GM12878 (cell line): ENCODE measurements at regions not wholly inside any gene's neighbourhood (a gene's known extent, or its start where the extent isn't known, plus 50 kb on each side); places are given as distances from the start of the nearest gene placed in this dataset.

Source experiments
- ATAC-seq: fragments of 200-7000 bp; cut with Tn5 transposase; 3 replicates; pipeline ENCODE4 v1.9.1; 2020; ENCODE audit warnings: mild to moderate bottlenecking, moderate library complexity
- BruUV-seq: library from RNA; stranded (reverse); fragments of 400-500 nt; replicated peaks from 2 replicates; lab custom pipeline; 2021; lab: Mats Ljungman, UMichigan
- CTCF ChIA-PET: fragments of 300-600 bp; sonication (Branson Sonifier 250); formaldehyde crosslinking; extraction: SDS; loops from one replicate; lab custom pipeline; 2021; ENCODE audit warnings: inconsistent platforms; lab: Yijun Ruan, JAX
- POLR2A ChIA-PET: fragments of 350-600 bp; formaldehyde crosslinking; extraction: SDS; loops from one replicate; lab custom pipeline; 2021; ENCODE audit warnings: inconsistent platforms; lab: Charles Lee
- RAD21 ChIA-PET: fragments of 300-600 bp; sonication (Branson Sonifier 250); formaldehyde crosslinking; loops from one replicate; lab custom pipeline; 2023; ENCODE audit warnings: antibody characterized with exemption; ENCODE audit not compliant: unreplicated experiment; lab: Charles Lee
- SMC1A ChIA-PET: fragments of 300-600 bp; sonication (Branson Sonifier 250); formaldehyde crosslinking; loops from one replicate; lab custom pipeline; 2023; ENCODE audit not compliant: unreplicated experiment, uncharacterized antibody; lab: Charles Lee
- DNase-seq: peaks from one replicate; pipeline ENCODE4 v3.0.0-alpha.2; 2011; ENCODE audit warnings: low read depth, low spot score
- FAIRE-seq: peaks from 3 replicates; lab custom pipeline; 2011; peaks lifted over from hg19 to GRCh38; lab: Jason Lieb, UNC
- H2AFZ ChIP-seq: 2 replicates; pipeline ENCODE4 v1.6.0; 2011; ENCODE audit warnings: low read depth, low read length, control low read depth; ENCODE audit not compliant: control insufficient read depth
- H3K27ac ChIP-seq: 2 replicates; pipeline ENCODE4 v1.5.1; 2011; ENCODE audit warnings: control low read depth; ENCODE audit not compliant: control insufficient read depth, insufficient read depth
- H3K27me3 ChIP-seq, 2 experiments: replicated peaks in 1 of 2; 2 replicates each; pipeline versions ENCODE4 v1.6.0 to v1.6.1; 2011; ENCODE audit warnings: low read length in 1 of 2; ENCODE audit not compliant: control insufficient read depth in 2 of 2, insufficient read depth in 2 of 2
- H3K36me3 ChIP-seq, 2 experiments: 2 replicates each; pipeline ENCODE4 v1.5.1; 2011; ENCODE audit warnings: low read length in 1 of 2; ENCODE audit not compliant: control insufficient read depth in 2 of 2, insufficient read depth in 2 of 2
- H3K4me1 ChIP-seq: 2 replicates; pipeline ENCODE4 v1.6.1; 2011; ENCODE audit warnings: mild to moderate bottlenecking, low read length, moderate library complexity, mixed read lengths; ENCODE audit not compliant: control insufficient read depth, insufficient read depth
- H3K4me2 ChIP-seq: 2 replicates; pipeline ENCODE4 v1.6.0; 2011; ENCODE audit warnings: control low read depth; ENCODE audit not compliant: control insufficient read depth, insufficient read depth
- H3K4me3 ChIP-seq: fragments of 200-600 bp; sonication (generic); 2 replicates; pipeline ENCODE4 v1.5.1; 2016
- H3K79me2 ChIP-seq: 2 replicates; pipeline ENCODE4 v1.6.0; 2011; ENCODE audit warnings: low read length; ENCODE audit not compliant: control insufficient read depth, insufficient read depth
- H3K9ac ChIP-seq: 2 replicates; pipeline ENCODE4 v1.8.0; 2011; ENCODE audit warnings: low read length, control low read depth, mixed read lengths; ENCODE audit not compliant: control insufficient read depth, insufficient read depth
- H3K9me3 ChIP-seq: replicated peaks from 3 replicates; pipeline ENCODE4 v1.5.1; 2011; ENCODE audit warnings: mild to moderate bottlenecking, low read length; ENCODE audit not compliant: control insufficient read depth, insufficient read depth
- H4K20me1 ChIP-seq: 2 replicates; pipeline ENCODE4 v1.6.0; 2011; ENCODE audit not compliant: control insufficient read depth, insufficient read depth
- CBX3 ChIP-seq: fragments of 200-600 bp; sonication (generic); IDR thresholded peaks from 2 replicates; pipeline ENCODE4 v1.6.1; 2016; ENCODE audit warnings: low read depth, borderline replicate concordance
- EP300 ChIP-seq, 2 experiments: fragments of 150-350 bp in 1 of 2; IDR thresholded peaks; 2 replicates each; pipeline ENCODE4 v1.6.1; 2011 to 2012; ENCODE audit warnings: low read depth in 2 of 2, low read length in 2 of 2, borderline replicate concordance in 1 of 2, improper control_type of control experiment in 1 of 2, inconsistent platforms in 1 of 2; ENCODE audit not compliant: control insufficient read depth in 1 of 2
- MYB ChIP-seq: fragments of 150-350 bp; IDR thresholded peaks from 2 replicates; pipeline ENCODE4 v1.6.1; 2014; ENCODE audit warnings: mild to moderate bottlenecking, low read depth, low read length, borderline replicate concordance
- NFYB ChIP-seq: IDR thresholded peaks from 2 replicates; pipeline ENCODE4 v1.6.1; 2011; ENCODE audit warnings: low read depth, mild to moderate bottlenecking, low read length, improper control_type of control experiment, moderate library complexity; ENCODE audit not compliant: insufficient read depth
- RAD21 ChIP-seq: IDR thresholded peaks from 2 replicates; pipeline ENCODE4 v1.6.1; 2011; ENCODE audit warnings: mild to moderate bottlenecking, low read depth, low read length, moderate library complexity; ENCODE audit not compliant: insufficient read depth
- RB1 ChIP-seq: fragments of 450-650 bp; formaldehyde crosslinking; IDR thresholded peaks from 2 replicates; pipeline ENCODE4 v1.6.1; 2017; ENCODE audit warnings: mild to moderate bottlenecking, borderline replicate concordance
- ZZZ3 ChIP-seq: IDR thresholded peaks from 2 replicates; pipeline ENCODE4 v1.6.1; 2011; ENCODE audit warnings: low read depth; ENCODE audit not compliant: control insufficient read depth, insufficient read length
- WGBS: methylation state at CpG from one replicate; pipeline ENCODE4 v1.1.6; 2016; ENCODE audit warnings: low lambda C conversion rate; ENCODE audit not compliant: insufficient replicate concordance, insufficient coverage; ENCODE audit errors: missing lambda C conversion rate; 5-methylcytosine and 5-hydroxymethylcytosine counted together
- in situ Hi-C: fragments of 300-500 bp; cut with MboI; formaldehyde crosslinking; loops from 9 replicates; pipeline ENCODE4 v1.14.3; 2018; ENCODE audit warnings: mixed read lengths
- intact Hi-C: fragments of 100-400 bp; cut with micrococcal nuclease; formaldehyde crosslinking; loops from one replicate; pipeline ENCODE4 v1.14.2; 2022; ENCODE audit not compliant: unreplicated experiment
- TF ChIP-seq, protein P1 (sequence below): fragments of 450-650 bp; IDR thresholded peaks from 2 replicates; pipeline ENCODE4 v1.6.1; 2014; ENCODE audit warnings: mild to moderate bottlenecking

GRCh38 chr13:54165581-54166215 lies 1137.1 kb downstream of the OLFM4 start:
- no peaks in the 10 kb centered on the region for H3K9me3 ChIP-seq
- H3K9ac ChIP-seq = no peak overlapping the region
- TF ChIP-seq MYB (no peak), EP300 (IDR thresholded peaks at IDR 0.05; ENCODE audit: borderline replicate concordance in 1 of 2, control insufficient read depth in 1 of 2, low read depth in 2 of 2, low read length in 2 of 2) (no peak), RAD21 (no peak), RB1 (no peak), CBX3 (no peak), ZZZ3 (no peak), NFYB (no peak)
- TF ChIP-seq, protein P1, sequence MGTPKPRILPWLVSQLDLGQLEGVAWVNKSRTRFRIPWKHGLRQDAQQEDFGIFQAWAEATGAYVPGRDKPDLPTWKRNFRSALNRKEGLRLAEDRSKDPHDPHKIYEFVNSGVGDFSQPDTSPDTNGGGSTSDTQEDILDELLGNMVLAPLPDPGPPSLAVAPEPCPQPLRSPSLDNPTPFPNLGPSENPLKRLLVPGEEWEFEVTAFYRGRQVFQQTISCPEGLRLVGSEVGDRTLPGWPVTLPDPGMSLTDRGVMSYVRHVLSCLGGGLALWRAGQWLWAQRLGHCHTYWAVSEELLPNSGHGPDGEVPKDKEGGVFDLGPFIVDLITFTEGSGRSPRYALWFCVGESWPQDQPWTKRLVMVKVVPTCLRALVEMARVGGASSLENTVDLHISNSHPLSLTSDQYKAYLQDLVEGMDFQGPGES = no peak
- ChIA-PET CTCF (interaction anchor here (0.9 kb wide), 1 partner anchor 75 kb away, joined by 3 read pairs; no protein-coding TSS in a partner anchor), SMC1A (no interaction called here), RAD21 (no interaction called here), POLR2A (no interaction called here)
- no peak overlapping the region for H3K27ac ChIP-seq
- intact Hi-C loops = no loop called here
- H3K27me3 ChIP-seq = no peaks in the 10 kb centered on the region
- no peaks in the 10 kb centered on the region for H4K20me1 ChIP-seq
- H3K36me3 ChIP-seq = no peaks in the 10 kb centered on the region
- H3K4me2 ChIP-seq = no peak overlapping the region
- no TSS peak for BruUV-seq
- DNase-seq (no peak), FAIRE-seq (no peak), ATAC-seq (no peak)
- H2AFZ ChIP-seq = no peak overlapping the region
- in situ Hi-C loops = no loop called here
- WGBS = 16% methylated on average over 7 of the region's 7 CpGs
- H3K4me3 ChIP-seq = no peak overlapping the region
- no peaks in the 10 kb centered on the region for H3K79me2 ChIP-seq
- H3K4me1 ChIP-seq = no peaks in the 10 kb centered on the region
